ENCODE measurements at regions not wholly inside any gene's neighbourhood (a gene's known extent, or its start where the extent isn't known, plus 50 kb on each side); places are given as distances from the start of the nearest gene placed in this dataset.

DNA sequence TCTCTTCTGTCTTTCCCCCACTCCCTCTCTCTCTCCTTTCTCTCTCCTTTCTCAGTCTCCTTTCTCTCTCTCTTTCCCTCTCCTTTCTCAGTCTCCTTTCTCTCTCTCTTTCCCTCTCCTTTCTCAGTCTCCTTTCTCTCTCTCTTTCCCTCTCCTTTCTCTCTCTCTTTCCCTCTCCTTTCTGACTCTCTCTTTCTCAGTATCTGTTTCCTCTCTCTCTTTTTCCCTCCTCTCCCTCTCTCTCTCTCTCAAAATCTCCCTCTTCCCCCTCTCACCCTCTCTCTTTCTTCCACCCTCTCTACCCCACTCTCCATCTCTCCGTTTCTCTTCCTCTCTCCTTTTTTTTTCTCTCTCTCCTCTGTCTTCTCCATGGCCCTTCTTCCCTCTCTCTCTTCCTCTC, 258.8 kb downstream of the ASMT start:
- H3K23ac ChIP-seq (ENCODE audit: insufficient read length) = no peak overlapping the region
- H2AFZ ChIP-seq (ENCODE audit: low read length) = no peak overlapping the region
- no peak overlapping the region for H3K18ac ChIP-seq (ENCODE audit: extremely low read depth, low read length)
- H3K79me1 ChIP-seq (ENCODE audit: low read depth, low read length) = no peaks in the 10 kb centered on the region
- no peak overlapping the region for H3K9ac ChIP-seq (replicated peaks in 1 of 4; ENCODE audit: extremely low read depth in 1 of 4, low read depth in 3 of 4, low read length in 3 of 4)
- H3K56ac ChIP-seq (replicated peaks; ENCODE audit: insufficient read length, low read depth, low read length) = no peak overlapping the region
- no peak overlapping the region for H4K91ac ChIP-seq (replicated peaks; ENCODE audit: insufficient read length, low read length)
- H2BK12ac ChIP-seq (ENCODE audit: low read depth, low read length) = no peak overlapping the region
- POLR2A ChIA-PET (ENCODE audit: partially characterized antibody) = no interaction called here
- no peak overlapping the region for H2AK5ac ChIP-seq (ENCODE audit: low read depth, low read length)
- no peak overlapping the region for H3K4ac ChIP-seq (replicated peaks; ENCODE audit: insufficient read length, low read depth, low read length)
- H3K4me2 ChIP-seq (ENCODE audit: insufficient read depth in 1 of 2, low read depth in 2 of 2, low read length in 2 of 2) = no peak overlapping the region
- H4K5ac ChIP-seq (ENCODE audit: insufficient read length, low read depth, low read length) = no peak overlapping the region
- no peak overlapping the region for H2BK15ac ChIP-seq (ENCODE audit: low read length)
- H3K36me3 ChIP-seq (ENCODE audit: control insufficient read depth in 2 of 4, insufficient read depth in 4 of 4, low read length in 3 of 4) = no peaks in the 10 kb centered on the region
- H3K4me3 ChIP-seq (ENCODE audit: extremely low read depth in 1 of 4, insufficient read depth in 2 of 4, low read depth in 3 of 4, low read length in 4 of 4) = no peak overlapping the region
- peaks cover 2% of the 10 kb centered on the region; the same call in 1 of the 2 replicates for H3K23me2 ChIP-seq (ENCODE audit: low read depth, low read length)
- 85 to 100% methylated on average over 1 of the region's 1 CpG for WGBS, 2 experiments (ENCODE audit: extremely low coverage in 1 of 2, insufficient coverage in 1 of 2, insufficient read length in 1 of 2, insufficient replicate concordance in 2 of 2, low coverage in 1 of 2, low lambda C conversion rate in 2 of 2, missing lambda C conversion rate in 1 of 2)
- H3K9me3 ChIP-seq (ENCODE audit: insufficient read depth in 2 of 2, low read depth in 1 of 2, low read length in 1 of 2) = no peaks in the 10 kb centered on the region
- H4K20me1 ChIP-seq (replicated peaks in 1 of 2; ENCODE audit: control insufficient read depth in 1 of 2, insufficient read depth in 2 of 2, low read length in 2 of 2) = no peaks in the 10 kb centered on the region
- no peaks in the 10 kb centered on the region for H3K79me2 ChIP-seq (ENCODE audit: control insufficient read depth in 1 of 2, insufficient read depth in 2 of 2, low read length in 2 of 2)
- H4K8ac ChIP-seq (ENCODE audit: extremely low read depth, insufficient read depth, low read length) = no peak overlapping the region
- no peak overlapping the region for H3K14ac ChIP-seq (ENCODE audit: insufficient read length)
- no peaks in the 10 kb centered on the region for H3K27me3 ChIP-seq (replicated peaks in 1 of 4; ENCODE audit: control insufficient read depth in 3 of 4, extremely low read depth in 1 of 4, insufficient read depth in 3 of 4, low read length in 3 of 4)
- DNase-seq (ENCODE audit: low read depth in 1 of 2, low spot score in 2 of 2) (no peak), FAIRE-seq (no peak)
- CTCF ChIA-PET (ENCODE audit: partially characterized antibody) = no interaction called here
- no peak overlapping the region for H3K27ac ChIP-seq (ENCODE audit: low read depth, low read length)
- no peak overlapping the region for H2BK20ac ChIP-seq (ENCODE audit: low read length)
- H3K4me1 ChIP-seq (replicated peaks in 1 of 4; ENCODE audit: control insufficient read depth in 3 of 4, insufficient read depth in 4 of 4, low read length in 3 of 4) = no peaks in the 10 kb centered on the region
- H2BK120ac ChIP-seq (replicated peaks; ENCODE audit: low read depth, low read length) = no peak overlapping the region
- TF ChIP-seq SP1 (IDR thresholded peaks at IDR 0.05; ENCODE audit: low read depth, low read length) (no peak), YY1 (IDR thresholded peaks at IDR 0.05; ENCODE audit: low read depth, low read length) (no peak), EP300 (IDR thresholded peaks at IDR 0.05; ENCODE audit: borderline replicate concordance in 1 of 2, low read depth in 2 of 2, low read length in 2 of 2) (no peak), USF2 (IDR thresholded peaks at IDR 0.05; ENCODE audit: low read length) (no peak)
- H2BK5ac ChIP-seq (ENCODE audit: low read depth, low read length) = no peak overlapping the region

Data from H1 (cell line).